HEK293 (cell line): ENCODE measurements at regions not wholly inside any gene's neighbourhood (a gene's known extent, or its start where the extent isn't known, plus 50 kb on each side); places are given as distances from the start of the nearest gene placed in this dataset.

Experiments used
- HOXC10 ChIP-seq: sonication (generic); formaldehyde crosslinking; IDR thresholded peaks from 2 replicates; pipeline ENCODE4 v1.8.1; 2023; ENCODE audit warnings: mild to moderate bottlenecking, missing genetic modification reagents
- ZBTB8A ChIP-seq: fragments of 450-650 bp; formaldehyde crosslinking; IDR thresholded peaks from 2 replicates; pipeline ENCODE4 v1.5.1; 2016; ENCODE audit warnings: missing biosample characterization, missing genetic modification characterization
- ZFP3 ChIP-seq: fragments of 450-650 bp; formaldehyde crosslinking; IDR thresholded peaks from 2 replicates; pipeline ENCODE4 v1.5.1; 2016; ENCODE audit warnings: low read depth, missing biosample characterization, missing genetic modification characterization
- ZNF2 ChIP-seq: fragments of 450-650 bp; formaldehyde crosslinking; IDR thresholded peaks from 2 replicates; pipeline ENCODE4 v1.5.1; 2016; ENCODE audit warnings: missing biosample characterization, missing genetic modification characterization
- ZNF221 ChIP-seq: fragments of 450-650 bp; formaldehyde crosslinking; IDR thresholded peaks from 2 replicates; pipeline ENCODE4 v1.5.1; 2017; ENCODE audit warnings: missing biosample characterization, missing genetic modification characterization, borderline replicate concordance
- ZNF24 ChIP-seq: fragments of 450-650 bp; formaldehyde crosslinking; IDR thresholded peaks from 2 replicates; pipeline ENCODE4 v1.5.1; 2016; ENCODE audit warnings: missing biosample characterization, missing genetic modification characterization
- ZNF274 ChIP-seq, 2 experiments: fragments of 200-500 bp in 1 of 2; fragments of 450-650 bp in 1 of 2; sonication (Bioruptor generic) in 1 of 2; formaldehyde crosslinking in 1 of 2; IDR thresholded peaks; 2 replicates each; pipeline versions ENCODE4 v1.5.1 to v1.6.1; 2014 to 2016; ENCODE audit warnings: borderline replicate concordance in 1 of 2, inconsistent platforms in 1 of 2, low read length in 1 of 2, missing biosample characterization in 1 of 2, missing genetic modification characterization in 1 of 2
- ZNF670 ChIP-seq: fragments of 450-650 bp; formaldehyde crosslinking; IDR thresholded peaks from 2 replicates; pipeline ENCODE4 v1.5.1; 2016; ENCODE audit warnings: missing biosample characterization, missing genetic modification characterization, low read depth
- ZNF837 ChIP-seq: fragments of 450-650 bp; formaldehyde crosslinking; IDR thresholded peaks from 2 replicates; pipeline ENCODE4 v1.5.1; 2016; ENCODE audit warnings: missing biosample characterization, missing genetic modification characterization
- TF ChIP-seq, protein P1 (sequence below): fragments of 450-650 bp; formaldehyde crosslinking; IDR thresholded peaks from 2 replicates; pipeline ENCODE4 v1.5.1; 2016; ENCODE audit warnings: missing biosample characterization, missing genetic modification characterization
- TF ChIP-seq, protein P2 (sequence below): fragments of 450-650 bp; formaldehyde crosslinking; IDR thresholded peaks from 2 replicates; pipeline ENCODE4 v1.5.1; 2016; ENCODE audit warnings: missing biosample characterization, missing genetic modification characterization
- TF ChIP-seq, protein P3 (sequence below): fragments of 450-650 bp; IDR thresholded peaks from 2 replicates; pipeline ENCODE4 v1.5.1; 2018; ENCODE audit warnings: missing biosample characterization, mild to moderate bottlenecking, missing genetic modification characterization
- TF ChIP-seq, protein P4 (sequence below): fragments of 450-650 bp; formaldehyde crosslinking; IDR thresholded peaks from 2 replicates; pipeline ENCODE4 v1.5.1; 2016; ENCODE audit warnings: missing biosample characterization, missing genetic modification characterization
- TF ChIP-seq, protein P5 (sequence below): fragments of 450-650 bp; IDR thresholded peaks from 2 replicates; pipeline ENCODE4 v1.5.1; 2018; ENCODE audit warnings: missing biosample characterization, missing genetic modification characterization

DNA sequence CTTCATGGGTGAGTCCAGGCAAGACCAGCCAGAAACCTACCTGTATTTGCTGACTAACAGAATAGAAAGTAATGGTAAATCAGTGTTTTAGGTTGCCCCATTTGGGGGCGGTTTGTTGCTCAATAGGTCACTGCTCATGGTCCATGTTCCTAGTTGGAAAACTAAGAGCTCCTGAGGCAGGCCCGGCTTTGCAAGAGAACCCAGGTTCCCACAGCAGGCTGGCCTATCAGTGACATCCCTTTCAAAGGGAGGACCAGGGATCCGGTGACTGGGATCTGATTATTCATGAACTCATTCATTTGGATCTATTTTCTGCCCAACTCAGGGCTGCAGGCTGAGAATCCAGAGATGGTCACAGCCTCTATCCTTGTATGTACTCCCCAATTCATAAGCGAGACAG lies 163.9 kb downstream of the WNT7A start:
- TF ChIP-seq ZFP3 (tag by site-specific recombination) (no peak), ZNF221 (tag by site-specific recombination) (no peak), ZBTB8A (tag by site-specific recombination) (no peak), ZNF670 (no peak), ZNF837 (no peak), HOXC10 (CRISPR knock-in tag) (no peak), ZNF2 (tag by site-specific recombination) (no peak), ZNF24 (tag by site-specific recombination) (no peak), ZNF274 (IDR thresholded peaks at IDR 0.05; ENCODE audit: low read length) (no peak), ZNF274 (tag by site-specific recombination; IDR thresholded peaks at IDR 0.05; ENCODE audit: borderline replicate concordance) (no peak)
- TF ChIP-seq, protein P1, sequence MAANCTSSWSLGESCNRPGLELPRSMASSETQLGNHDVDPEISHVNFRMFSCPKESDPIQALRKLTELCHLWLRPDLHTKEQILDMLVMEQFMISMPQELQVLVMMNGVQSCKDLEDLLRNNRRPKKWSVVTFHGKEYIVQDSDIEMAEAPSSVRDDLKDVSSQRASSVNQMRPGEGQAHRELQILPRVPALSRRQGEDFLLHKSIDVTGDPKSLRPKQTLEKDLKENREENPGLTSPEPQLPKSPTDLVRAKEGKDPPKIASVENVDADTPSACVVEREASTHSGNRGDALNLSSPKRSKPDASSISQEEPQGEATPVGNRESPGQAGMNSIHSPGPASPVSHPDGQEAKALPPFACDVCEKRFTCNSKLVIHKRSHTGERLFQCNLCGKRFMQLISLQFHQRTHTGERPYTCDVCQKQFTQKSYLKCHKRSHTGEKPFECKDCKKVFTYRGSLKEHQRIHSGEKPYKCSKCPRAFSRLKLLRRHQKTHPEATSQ (tag by site-specific recombination): no peak
- TF ChIP-seq, protein P2, sequence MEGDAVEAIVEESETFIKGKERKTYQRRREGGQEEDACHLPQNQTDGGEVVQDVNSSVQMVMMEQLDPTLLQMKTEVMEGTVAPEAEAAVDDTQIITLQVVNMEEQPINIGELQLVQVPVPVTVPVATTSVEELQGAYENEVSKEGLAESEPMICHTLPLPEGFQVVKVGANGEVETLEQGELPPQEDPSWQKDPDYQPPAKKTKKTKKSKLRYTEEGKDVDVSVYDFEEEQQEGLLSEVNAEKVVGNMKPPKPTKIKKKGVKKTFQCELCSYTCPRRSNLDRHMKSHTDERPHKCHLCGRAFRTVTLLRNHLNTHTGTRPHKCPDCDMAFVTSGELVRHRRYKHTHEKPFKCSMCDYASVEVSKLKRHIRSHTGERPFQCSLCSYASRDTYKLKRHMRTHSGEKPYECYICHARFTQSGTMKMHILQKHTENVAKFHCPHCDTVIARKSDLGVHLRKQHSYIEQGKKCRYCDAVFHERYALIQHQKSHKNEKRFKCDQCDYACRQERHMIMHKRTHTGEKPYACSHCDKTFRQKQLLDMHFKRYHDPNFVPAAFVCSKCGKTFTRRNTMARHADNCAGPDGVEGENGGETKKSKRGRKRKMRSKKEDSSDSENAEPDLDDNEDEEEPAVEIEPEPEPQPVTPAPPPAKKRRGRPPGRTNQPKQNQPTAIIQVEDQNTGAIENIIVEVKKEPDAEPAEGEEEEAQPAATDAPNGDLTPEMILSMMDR (tag by site-specific recombination): no peak
- TF ChIP-seq, protein P3, sequence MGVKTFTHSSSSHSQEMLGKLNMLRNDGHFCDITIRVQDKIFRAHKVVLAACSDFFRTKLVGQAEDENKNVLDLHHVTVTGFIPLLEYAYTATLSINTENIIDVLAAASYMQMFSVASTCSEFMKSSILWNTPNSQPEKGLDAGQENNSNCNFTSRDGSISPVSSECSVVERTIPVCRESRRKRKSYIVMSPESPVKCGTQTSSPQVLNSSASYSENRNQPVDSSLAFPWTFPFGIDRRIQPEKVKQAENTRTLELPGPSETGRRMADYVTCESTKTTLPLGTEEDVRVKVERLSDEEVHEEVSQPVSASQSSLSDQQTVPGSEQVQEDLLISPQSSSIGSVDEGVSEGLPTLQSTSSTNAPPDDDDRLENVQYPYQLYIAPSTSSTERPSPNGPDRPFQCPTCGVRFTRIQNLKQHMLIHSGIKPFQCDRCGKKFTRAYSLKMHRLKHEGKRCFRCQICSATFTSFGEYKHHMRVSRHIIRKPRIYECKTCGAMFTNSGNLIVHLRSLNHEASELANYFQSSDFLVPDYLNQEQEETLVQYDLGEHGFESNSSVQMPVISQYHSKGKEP (tag by site-specific recombination): no peak
- TF ChIP-seq, protein P4, sequence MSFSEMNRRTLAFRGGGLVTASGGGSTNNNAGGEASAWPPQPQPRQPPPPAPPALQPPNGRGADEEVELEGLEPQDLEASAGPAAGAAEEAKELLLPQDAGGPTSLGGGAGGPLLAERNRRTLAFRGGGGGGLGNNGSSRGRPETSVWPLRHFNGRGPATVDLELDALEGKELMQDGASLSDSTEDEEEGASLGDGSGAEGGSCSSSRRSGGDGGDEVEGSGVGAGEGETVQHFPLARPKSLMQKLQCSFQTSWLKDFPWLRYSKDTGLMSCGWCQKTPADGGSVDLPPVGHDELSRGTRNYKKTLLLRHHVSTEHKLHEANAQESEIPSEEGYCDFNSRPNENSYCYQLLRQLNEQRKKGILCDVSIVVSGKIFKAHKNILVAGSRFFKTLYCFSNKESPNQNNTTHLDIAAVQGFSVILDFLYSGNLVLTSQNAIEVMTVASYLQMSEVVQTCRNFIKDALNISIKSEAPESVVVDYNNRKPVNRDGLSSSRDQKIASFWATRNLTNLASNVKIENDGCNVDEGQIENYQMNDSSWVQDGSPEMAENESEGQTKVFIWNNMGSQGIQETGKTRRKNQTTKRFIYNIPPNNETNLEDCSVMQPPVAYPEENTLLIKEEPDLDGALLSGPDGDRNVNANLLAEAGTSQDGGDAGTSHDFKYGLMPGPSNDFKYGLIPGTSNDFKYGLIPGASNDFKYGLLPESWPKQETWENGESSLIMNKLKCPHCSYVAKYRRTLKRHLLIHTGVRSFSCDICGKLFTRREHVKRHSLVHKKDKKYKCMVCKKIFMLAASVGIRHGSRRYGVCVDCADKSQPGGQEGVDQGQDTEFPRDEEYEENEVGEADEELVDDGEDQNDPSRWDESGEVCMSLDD: no peak
- TF ChIP-seq, protein P5, sequence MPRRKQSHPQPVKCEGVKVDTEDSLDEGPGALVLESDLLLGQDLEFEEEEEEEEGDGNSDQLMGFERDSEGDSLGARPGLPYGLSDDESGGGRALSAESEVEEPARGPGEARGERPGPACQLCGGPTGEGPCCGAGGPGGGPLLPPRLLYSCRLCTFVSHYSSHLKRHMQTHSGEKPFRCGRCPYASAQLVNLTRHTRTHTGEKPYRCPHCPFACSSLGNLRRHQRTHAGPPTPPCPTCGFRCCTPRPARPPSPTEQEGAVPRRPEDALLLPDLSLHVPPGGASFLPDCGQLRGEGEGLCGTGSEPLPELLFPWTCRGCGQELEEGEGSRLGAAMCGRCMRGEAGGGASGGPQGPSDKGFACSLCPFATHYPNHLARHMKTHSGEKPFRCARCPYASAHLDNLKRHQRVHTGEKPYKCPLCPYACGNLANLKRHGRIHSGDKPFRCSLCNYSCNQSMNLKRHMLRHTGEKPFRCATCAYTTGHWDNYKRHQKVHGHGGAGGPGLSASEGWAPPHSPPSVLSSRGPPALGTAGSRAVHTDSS (tag by site-specific recombination): no peak
